ES-I3 (cell line): ENCODE measurements at regions not wholly inside any gene's neighbourhood (a gene's known extent, or its start where the extent isn't known, plus 50 kb on each side); places are given as distances from the start of the nearest gene placed in this dataset.
"Not testable (repeated sequence)": the region's sequence is repeated elsewhere in the genome, so short reads cannot be mapped to it uniquely, and the experiment has no call there.

Experiments used
- H3K36me3 ChIP-seq: 2 replicates; pipeline ENCODE4 v1.6.1; 2013; ENCODE audit warnings: mild to moderate bottlenecking, low read length, control low read depth, moderate library complexity; ENCODE audit not compliant: insufficient read depth
- H3K4me1 ChIP-seq: 2 replicates; pipeline ENCODE4 v1.6.1; 2013; ENCODE audit warnings: mild to moderate bottlenecking, control low read depth, low read length; ENCODE audit not compliant: insufficient read depth
- H3K9ac ChIP-seq: 2 replicates; pipeline ENCODE4 v1.6.1; 2013; ENCODE audit warnings: low read depth, mild to moderate bottlenecking, low read length, moderate library complexity
- H3K9me3 ChIP-seq: 2 replicates; pipeline ENCODE4 v1.6.1; 2013; ENCODE audit warnings: mild to moderate bottlenecking, low read length, moderate library complexity; ENCODE audit not compliant: control insufficient read depth, insufficient read depth

DNA sequence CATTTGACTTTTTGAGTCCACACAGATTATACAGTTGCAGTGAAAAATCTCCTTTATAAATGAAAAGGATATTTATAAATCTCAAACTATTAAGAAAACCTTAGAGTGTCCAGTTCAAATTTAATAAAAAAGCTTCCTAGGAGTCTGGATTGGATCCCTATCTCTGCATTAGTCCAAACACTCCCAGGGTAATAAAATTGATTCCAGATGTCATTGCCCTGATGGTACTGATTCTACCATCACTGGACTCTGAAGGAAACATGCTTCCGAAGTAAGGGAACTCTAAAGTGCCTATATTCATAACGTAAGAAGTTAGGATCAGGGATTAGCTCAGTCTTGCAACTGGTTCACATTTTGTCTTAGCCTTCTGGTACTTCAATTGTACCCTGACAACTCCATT lies 1325.1 kb upstream of the MAP3K7 start:
- Histone ChIP-seq H3K4me1 (no peaks in the 10 kb centered on the region), H3K36me3 (no peaks in the 10 kb centered on the region), H3K9me3 (no peaks in the 10 kb centered on the region), H3K9ac (no peak overlapping the region)

DNA sequence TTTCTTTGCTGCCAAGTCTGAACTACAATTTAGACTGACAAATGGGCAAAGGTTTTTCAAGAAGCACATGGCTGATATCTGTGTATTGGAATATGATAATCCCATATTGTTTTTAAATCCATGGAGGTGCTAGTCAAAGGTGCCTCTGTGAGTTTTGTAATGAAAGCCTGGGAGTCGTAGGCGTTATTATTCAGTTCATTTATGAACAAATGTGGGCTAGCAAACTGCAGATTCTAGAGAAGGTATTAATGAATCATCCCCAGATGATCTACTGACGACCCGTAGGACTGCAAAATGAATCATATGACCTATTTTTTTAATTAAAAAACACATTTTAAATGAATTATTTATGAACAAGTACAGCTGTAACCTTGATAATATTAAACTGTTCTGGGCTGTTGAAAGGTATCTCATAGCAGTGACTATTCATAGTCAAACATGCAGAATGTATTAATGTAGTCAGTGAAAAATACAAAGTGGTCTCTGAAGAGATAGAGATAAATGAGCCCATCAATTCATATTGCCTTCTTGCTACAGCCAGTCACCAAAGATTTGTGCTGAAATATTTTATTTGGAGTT lies 1317.8 kb upstream of the MAP3K7 start:
- H3K9ac ChIP-seq, result no peak overlapping the region
- H3K9me3 ChIP-seq, result no peaks in the 10 kb centered on the region
- no peaks in the 10 kb centered on the region for H3K36me3 ChIP-seq
- no peaks in the 10 kb centered on the region for H3K4me1 ChIP-seq

DNA sequence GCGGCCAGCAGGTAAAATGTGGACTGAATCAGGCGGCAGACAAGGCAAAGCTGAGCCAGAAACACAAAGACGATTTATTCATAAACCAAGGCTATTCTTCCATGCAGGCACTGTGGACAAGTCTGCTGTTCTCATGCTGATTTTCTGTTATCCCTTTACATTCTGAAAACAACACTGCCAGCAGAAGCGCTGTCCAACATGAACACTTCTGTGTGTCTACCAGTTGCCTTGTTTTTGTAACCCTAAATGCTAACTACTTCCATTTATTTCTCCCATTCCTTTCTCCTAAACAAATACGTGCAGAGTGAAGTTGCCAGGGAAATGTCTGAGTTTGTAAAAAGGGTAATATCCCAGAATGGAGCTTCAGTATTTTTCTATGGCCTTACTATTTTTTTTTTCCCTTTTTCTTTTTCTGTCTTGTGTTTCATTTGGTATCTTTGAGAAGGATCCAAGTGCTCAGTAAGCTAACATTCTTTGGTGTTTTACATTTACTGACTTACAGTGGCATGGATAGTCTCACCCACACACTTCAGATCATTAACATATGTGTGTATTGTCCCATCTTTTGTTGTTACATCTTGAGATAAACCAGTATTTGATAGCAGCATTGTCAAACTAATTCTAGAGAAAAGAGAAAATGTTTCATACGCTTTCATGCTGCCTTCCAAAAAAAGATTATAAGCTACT lies 1308.9 kb upstream of the MAP3K7 start:
- Histone ChIP-seq H3K9me3 (no peaks in the 10 kb centered on the region), H3K36me3 (no peaks in the 10 kb centered on the region), H3K4me1 (no peaks in the 10 kb centered on the region), H3K9ac (no peak overlapping the region)

DNA sequence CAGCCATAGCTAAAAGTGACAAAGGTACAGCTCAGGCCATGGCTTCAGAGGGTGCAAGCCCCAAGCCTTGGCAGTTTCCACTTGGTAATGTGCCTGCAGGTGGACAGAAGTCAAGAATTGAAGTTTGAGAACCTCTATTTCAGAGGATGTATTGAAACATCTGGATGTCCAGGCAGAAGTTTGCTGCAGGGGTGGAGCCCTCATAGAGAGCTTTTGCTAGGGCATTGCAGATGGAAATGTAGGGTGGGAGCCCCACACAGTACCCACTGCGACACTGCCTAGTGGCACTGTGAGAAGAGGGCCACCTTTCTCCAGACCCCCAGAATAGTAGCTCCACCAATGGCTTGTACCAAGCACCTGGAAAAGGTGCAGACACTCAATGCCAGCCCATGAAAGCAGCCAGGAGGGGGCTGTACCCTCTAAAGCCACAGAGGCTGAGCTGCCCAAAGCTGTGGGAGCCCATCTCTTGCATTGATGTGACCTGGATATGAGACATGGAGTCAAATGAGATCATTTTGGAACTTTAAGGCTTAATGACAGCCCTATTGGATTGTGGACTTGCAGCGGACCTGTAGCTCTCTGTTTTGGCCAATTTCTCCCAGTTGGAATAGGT lies 1299.4 kb upstream of the MAP3K7 start:
- Histone ChIP-seq H3K4me1 (no peaks in the 10 kb centered on the region), H3K9me3 (no peaks in the 10 kb centered on the region; the same call in 1 of the 2 replicates), H3K9ac (no peak overlapping the region), H3K36me3 (no peaks in the 10 kb centered on the region)

DNA sequence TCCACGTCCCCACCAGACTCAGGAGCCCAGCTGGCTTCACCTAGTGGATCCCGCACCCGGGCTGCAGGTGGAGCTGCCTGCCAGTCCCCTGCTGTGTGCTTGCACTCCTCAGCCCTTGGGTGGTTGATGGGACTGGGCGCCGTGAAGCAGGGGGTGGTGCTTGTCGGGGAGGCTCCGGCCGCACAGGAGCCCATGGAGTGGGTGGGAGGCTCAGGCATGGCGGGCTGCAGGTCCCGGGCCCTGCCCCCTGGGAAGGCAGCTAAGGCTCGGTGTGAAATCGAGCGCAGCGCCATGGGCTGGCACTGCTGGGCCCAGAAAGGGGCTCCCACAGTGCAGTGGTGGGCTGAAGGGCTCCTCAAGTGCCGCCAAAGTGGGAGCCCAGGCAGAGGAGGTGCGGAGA lies 1294.9 kb upstream of the MAP3K7 start:
- not testable (repeated sequence) for H3K9me3 ChIP-seq, H3K9ac ChIP-seq, H3K4me1 ChIP-seq, H3K36me3 ChIP-seq

DNA sequence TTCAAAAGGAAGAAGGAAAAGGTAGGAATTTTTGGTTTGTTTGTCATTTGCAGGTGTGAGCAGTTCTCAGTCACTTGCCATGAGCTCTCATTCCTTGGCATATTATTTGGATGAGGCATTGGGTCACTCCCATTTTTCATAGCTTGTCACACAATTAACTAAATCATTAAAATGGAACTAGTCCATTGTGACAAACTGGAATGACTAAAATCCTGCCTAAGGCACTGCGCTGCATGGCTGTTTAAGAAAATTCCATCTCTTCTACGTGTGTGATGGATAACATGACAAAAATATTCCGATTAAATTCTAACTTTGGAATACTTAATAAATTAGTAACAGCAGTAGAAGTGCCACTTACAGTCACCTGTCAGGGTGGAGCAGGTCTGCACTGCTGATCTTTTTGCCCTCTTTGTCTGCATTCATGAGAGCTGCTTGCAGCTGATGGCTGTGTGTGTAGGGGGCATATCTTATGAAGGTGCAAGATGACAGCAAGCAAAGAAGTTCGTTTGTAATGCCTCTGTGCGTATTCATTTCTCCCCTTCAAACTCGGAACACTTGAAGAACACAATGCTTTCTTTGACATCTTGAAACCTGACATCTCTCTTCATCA lies 1292.6 kb upstream of the MAP3K7 start:
- H3K4me1 ChIP-seq, result no peaks in the 10 kb centered on the region
- no peaks in the 10 kb centered on the region for H3K9me3 ChIP-seq

DNA sequence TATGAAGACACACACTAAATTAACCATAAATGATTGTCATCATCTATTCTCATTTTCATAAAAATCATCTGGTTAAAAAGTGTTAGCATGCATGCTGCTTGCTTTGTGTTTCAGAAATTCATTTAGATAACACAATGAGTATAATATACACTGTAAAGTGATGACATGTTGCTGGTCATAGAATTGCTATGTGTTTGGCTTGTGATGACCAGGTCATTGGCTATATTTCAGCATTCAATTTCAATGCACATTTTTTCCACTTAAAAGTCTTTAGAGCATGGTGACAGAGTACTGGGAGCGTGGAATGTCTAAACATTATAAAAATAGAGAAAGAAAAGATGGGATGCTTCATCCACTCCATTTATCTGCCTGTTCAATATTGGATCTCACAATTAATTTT lies 1291.1 kb upstream of the MAP3K7 start:
- no peaks in the 10 kb centered on the region for H3K4me1 ChIP-seq
- no peaks in the 10 kb centered on the region for H3K36me3 ChIP-seq

More for the DNA sequence above, 1292.6 kb upstream of the MAP3K7 start:
- Histone ChIP-seq H3K9ac (no peak overlapping the region), H3K36me3 (no peaks in the 10 kb centered on the region)

DNA sequence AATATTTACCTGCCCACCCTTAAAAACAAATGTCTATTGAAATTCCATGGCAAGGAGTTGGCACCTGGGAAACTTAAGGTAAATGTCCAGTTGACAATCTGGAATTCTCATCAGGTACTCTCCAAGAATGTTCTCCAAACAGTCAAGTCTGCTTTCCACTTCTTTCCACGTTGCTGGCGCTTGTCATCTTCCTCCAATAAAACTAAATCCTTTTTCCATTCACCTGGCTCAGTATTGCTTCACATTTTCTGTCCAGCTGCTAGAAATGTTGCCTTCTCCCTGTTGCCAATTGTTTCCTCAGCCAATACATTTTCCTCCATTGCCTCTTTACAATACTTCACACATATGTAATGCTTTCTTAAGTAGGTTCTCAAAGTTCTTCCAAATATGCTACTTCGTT lies 1288.1 kb upstream of the MAP3K7 start:
- Histone ChIP-seq H3K9me3 (no peaks in the 10 kb centered on the region), H3K9ac (no peak overlapping the region), H3K4me1 (no peaks in the 10 kb centered on the region), H3K36me3 (no peaks in the 10 kb centered on the region)

More for the DNA sequence above, 1291.1 kb upstream of the MAP3K7 start:
- Histone ChIP-seq H3K9me3 (no peaks in the 10 kb centered on the region), H3K9ac (no peak overlapping the region)

DNA sequence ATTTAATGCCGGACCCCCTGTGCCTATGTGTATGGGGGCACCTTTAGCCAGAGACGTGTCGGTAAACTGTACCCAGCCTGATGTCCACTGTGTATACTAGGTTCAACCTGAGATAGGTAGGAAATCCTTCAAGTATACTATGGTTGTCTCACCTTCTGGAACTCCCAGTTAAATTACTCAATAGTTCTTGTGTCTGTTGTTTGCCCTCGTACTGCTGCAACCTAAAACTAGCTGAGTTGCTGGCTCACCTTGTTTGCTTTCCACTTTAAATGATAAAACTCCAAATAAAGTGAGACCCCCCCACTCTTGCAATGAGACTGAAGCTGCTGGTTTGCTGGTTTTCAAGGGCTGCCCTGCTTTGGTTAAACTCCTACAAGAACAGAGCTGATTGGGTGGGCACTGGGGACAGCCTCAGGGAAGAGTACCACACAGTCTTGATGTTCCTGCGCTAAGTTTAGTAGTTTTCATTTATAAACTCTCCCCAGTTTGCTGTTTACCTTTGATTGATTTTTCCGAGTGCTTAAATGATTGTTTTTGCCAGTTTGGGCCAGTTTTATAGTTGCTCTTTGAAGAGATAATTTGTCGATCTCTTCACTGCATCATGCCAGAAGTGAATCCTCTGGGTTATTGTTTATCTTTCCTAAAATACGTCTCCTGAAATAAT lies 1281.8 kb upstream of the MAP3K7 start:
- Histone ChIP-seq H3K9ac (no peak overlapping the region), H3K4me1 (no peaks in the 10 kb centered on the region), H3K9me3 (no peaks in the 10 kb centered on the region), H3K36me3 (no peaks in the 10 kb centered on the region)

GRCh38 chr6:91865889-91866288 lies 1279.0 kb upstream of the MAP3K7 start:
- Histone ChIP-seq H3K36me3 (no peaks in the 10 kb centered on the region), H3K9ac (no peak overlapping the region), H3K4me1 (no peaks in the 10 kb centered on the region), H3K9me3 (no peaks in the 10 kb centered on the region)

GRCh38 chr6:91864911-91865310 lies 1278.0 kb upstream of the MAP3K7 start:
- H3K9ac ChIP-seq, result no peak overlapping the region
- H3K9me3 ChIP-seq, result no peaks in the 10 kb centered on the region
- no peaks in the 10 kb centered on the region for H3K4me1 ChIP-seq
- no peaks in the 10 kb centered on the region for H3K36me3 ChIP-seq

- no peaks in the 10 kb centered on the region for H3K36me3 ChIP-seq
- H3K9me3 ChIP-seq, result no peaks in the 10 kb centered on the region
- no peaks in the 10 kb centered on the region for H3K4me1 ChIP-seq
- H3K9ac ChIP-seq, result no peak overlapping the region
These were observed 1273.9 kb upstream of the MAP3K7 start for GRCh38 chr6:91860541-91861335.

DNA sequence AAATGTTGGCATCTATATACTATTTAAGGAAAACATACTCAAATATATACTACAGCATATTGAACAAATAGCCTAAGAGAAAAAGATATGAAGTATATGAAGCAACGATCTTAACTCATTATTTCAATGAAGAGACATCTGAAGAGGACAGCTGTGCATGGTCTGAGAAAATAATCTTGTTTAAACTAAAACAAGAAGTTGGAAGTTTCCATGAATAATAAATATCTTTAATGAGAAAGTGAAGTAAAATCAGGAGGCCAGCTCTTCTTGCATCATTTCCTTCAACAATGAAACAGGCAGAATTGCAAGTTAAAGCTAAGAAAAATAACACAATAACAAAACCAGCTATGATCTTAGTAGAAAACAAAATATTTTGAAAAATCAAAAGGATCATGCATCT lies 1265.4 kb upstream of the MAP3K7 start:
- no peaks in the 10 kb centered on the region for H3K9me3 ChIP-seq

GRCh38 chr6:91834813-91835212 lies 1247.9 kb upstream of the MAP3K7 start:
- no peaks in the 10 kb centered on the region for H3K9me3 ChIP-seq
- H3K36me3 ChIP-seq, result no peaks in the 10 kb centered on the region
- H3K9ac ChIP-seq, result no peak overlapping the region
- H3K4me1 ChIP-seq, result no peaks in the 10 kb centered on the region; the same call in 1 of the 2 replicates

More for the DNA sequence above, 1265.4 kb upstream of the MAP3K7 start:
- H3K4me1 ChIP-seq, result no peaks in the 10 kb centered on the region
- H3K9ac ChIP-seq, result no peak overlapping the region
- no peaks in the 10 kb centered on the region for H3K36me3 ChIP-seq
